Kidney (tissue), 13 donors: ENCODE measurements at regions not wholly inside any gene's neighbourhood (a gene's known extent, or its start where the extent isn't known, plus 50 kb on each side); places are given as distances from the start of the nearest gene placed in this dataset.
A peak's percentile ranks its signal among the peaks of the same experiment; 100 is the strongest.

Experiments used
- DNase-seq, 5 donors: peaks; one replicate each; pipeline ENCODE4 v3.0.0-alpha.2; 2013 to 2020
- FAIRE-seq: peaks from 2 replicates; lab custom pipeline; 2012; peaks lifted over from hg19 to GRCh38; lab: Jason Lieb, UNC
- H3K27ac ChIP-seq, 2 donors: one replicate each; pipeline ENCODE4 v1.7.0; 2013; ENCODE audit warnings: low read depth in 2 of 2, low read length in 2 of 2, inconsistent platforms in 1 of 2
- H3K27me3 ChIP-seq: one replicate; pipeline ENCODE4 v1.7.1; 2013; ENCODE audit warnings: low read length, inconsistent platforms; ENCODE audit not compliant: control insufficient read depth, insufficient read depth
- H3K36me3 ChIP-seq, 3 donors: one replicate each; pipeline versions ENCODE4 v1.7.0 to v1.7.1; 2013; ENCODE audit warnings: low read length in 3 of 3, control low read depth in 1 of 3, inconsistent platforms in 1 of 3; ENCODE audit not compliant: insufficient read depth in 3 of 3, control insufficient read depth in 2 of 3
- H3K4me1 ChIP-seq, 3 donors: one replicate each; pipeline versions ENCODE4 v1.7.0 to v1.7.1; 2013; ENCODE audit warnings: low read length in 3 of 3, inconsistent platforms in 1 of 3, low read depth in 1 of 3; ENCODE audit not compliant: control insufficient read depth in 2 of 3, insufficient read depth in 2 of 3
- H3K4me3 ChIP-seq, 3 donors: one replicate each; pipeline versions ENCODE4 v1.7.0 to v1.8.1; 2013; ENCODE audit warnings: low read length in 3 of 3, control low read depth in 1 of 3, inconsistent platforms in 1 of 3
- H3K9ac ChIP-seq, 3 donors: one replicate each; pipeline versions ENCODE4 v1.7.0 to v1.7.1; 2013; ENCODE audit warnings: low read length in 3 of 3, control low read depth in 1 of 3, inconsistent platforms in 1 of 3
- H3K9me3 ChIP-seq, 3 donors: one replicate each; pipeline versions ENCODE4 v1.7.0 to v1.7.1; 2013; ENCODE audit warnings: low read length in 3 of 3, control low read depth in 1 of 3, inconsistent platforms in 1 of 3; ENCODE audit not compliant: control insufficient read depth in 2 of 3, insufficient read depth in 1 of 3
- intact Hi-C: fragments of 100-400 bp; cut with DNase I; formaldehyde crosslinking; loops from one replicate; pipeline ENCODE4 v1.11.1; 2022
- TF ChIP-seq, protein P1 (sequence below): IDR thresholded peaks from 3 replicates; pipeline ENCODE4 v1.5.1; 2012; ENCODE audit warnings: mild to moderate bottlenecking, moderate library complexity, borderline replicate concordance; ENCODE audit not compliant: insufficient read depth; ENCODE audit errors: extremely low read depth
- donor health status: control.
- donor health status: control.
- donor health status: control.
- donor health status: control.
- donor health status: control.
- donor health status: DM: yes; HTN: yes; CAD: no.
- donor health status: Normal renal cell carcinoma (clear cell type).

GRCh38 chr12:92543840-92544239 lies 158.9 kb upstream of the PLEKHG7 start:
- Histone ChIP-seq H3K27ac (peak overlapping the region; percentile 74 to 82), H3K9ac (peak overlapping the region in 1 of 3 donors; percentile 49), H3K27me3 (no peaks in the 10 kb centered on the region), H3K4me3 (no peak overlapping the region), H3K36me3 (no peaks in the 10 kb centered on the region), H3K4me1 (peaks cover 0 to 28% (median 24%) of the 10 kb centered on the region in 3 donors), H3K9me3 (no peaks in the 10 kb centered on the region)
- TF ChIP-seq, protein P1, sequence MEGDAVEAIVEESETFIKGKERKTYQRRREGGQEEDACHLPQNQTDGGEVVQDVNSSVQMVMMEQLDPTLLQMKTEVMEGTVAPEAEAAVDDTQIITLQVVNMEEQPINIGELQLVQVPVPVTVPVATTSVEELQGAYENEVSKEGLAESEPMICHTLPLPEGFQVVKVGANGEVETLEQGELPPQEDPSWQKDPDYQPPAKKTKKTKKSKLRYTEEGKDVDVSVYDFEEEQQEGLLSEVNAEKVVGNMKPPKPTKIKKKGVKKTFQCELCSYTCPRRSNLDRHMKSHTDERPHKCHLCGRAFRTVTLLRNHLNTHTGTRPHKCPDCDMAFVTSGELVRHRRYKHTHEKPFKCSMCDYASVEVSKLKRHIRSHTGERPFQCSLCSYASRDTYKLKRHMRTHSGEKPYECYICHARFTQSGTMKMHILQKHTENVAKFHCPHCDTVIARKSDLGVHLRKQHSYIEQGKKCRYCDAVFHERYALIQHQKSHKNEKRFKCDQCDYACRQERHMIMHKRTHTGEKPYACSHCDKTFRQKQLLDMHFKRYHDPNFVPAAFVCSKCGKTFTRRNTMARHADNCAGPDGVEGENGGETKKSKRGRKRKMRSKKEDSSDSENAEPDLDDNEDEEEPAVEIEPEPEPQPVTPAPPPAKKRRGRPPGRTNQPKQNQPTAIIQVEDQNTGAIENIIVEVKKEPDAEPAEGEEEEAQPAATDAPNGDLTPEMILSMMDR = no peak
- DNase-seq = peak in 2 of 5 donors; percentile 55 to 58
- intact Hi-C loops = no loop called here
- no peak for FAIRE-seq

DNA sequence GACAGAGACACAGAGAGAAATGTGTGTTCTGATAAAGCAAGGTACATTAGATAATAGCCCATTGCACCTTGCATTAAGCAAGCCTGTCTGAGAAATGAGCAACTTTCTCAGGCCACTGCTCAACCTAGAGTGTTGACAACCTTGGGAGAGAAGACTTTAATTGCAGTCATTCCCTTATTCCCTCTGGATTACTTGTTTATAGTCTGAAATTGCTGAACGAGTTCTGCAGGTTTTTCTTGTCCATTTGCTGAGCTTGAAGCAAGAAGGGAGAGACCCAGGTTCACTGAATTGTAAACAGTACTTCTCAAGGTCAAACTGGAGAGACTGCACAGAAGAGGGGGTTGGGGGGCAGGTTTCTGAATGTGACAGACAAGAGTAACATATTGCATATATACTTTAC lies 159.4 kb upstream of the PLEKHG7 start:
- Histone ChIP-seq H3K27ac (peak overlapping the region; percentile 75 to 82), H3K9me3 (no peaks in the 10 kb centered on the region), H3K9ac (no peak overlapping the region), H3K4me3 (no peak overlapping the region), H3K36me3 (no peaks in the 10 kb centered on the region), H3K27me3 (no peaks in the 10 kb centered on the region), H3K4me1 (peaks cover 0 to 28% (median 24%) of the 10 kb centered on the region in 3 donors)
- DNase-seq = peak in 4 of 5 donors; percentile 59 to 93 (median 78)
- intact Hi-C loops = no loop called here
- FAIRE-seq = no peak
- TF ChIP-seq, protein P1 = no peak

- FAIRE-seq (no peak), DNase-seq (no peak)
- no peaks in the 10 kb centered on the region for H3K9me3 ChIP-seq
- no peak overlapping the region for H3K9ac ChIP-seq
- TF ChIP-seq, protein P1 = no peak
- intact Hi-C loops = no loop called here
- H3K36me3 ChIP-seq = no peaks in the 10 kb centered on the region
- peaks cover 0 to 18% (median 17%) of the 10 kb centered on the region in 3 donors for H3K4me1 ChIP-seq
- no peak overlapping the region for H3K4me3 ChIP-seq
- H3K27ac ChIP-seq = peak overlapping the region in 1 of 2 donors; percentile 54
- no peaks in the 10 kb centered on the region for H3K27me3 ChIP-seq
Observed at GRCh38 chr12:92541731-92542130, 161.1 kb upstream of the PLEKHG7 start.
